Chondrocyte (in vitro differentiated cells): ENCODE measurements at regions not wholly inside any gene's neighbourhood (a gene's known extent, or its start where the extent isn't known, plus 50 kb on each side); places are given as distances from the start of the nearest gene placed in this dataset.

Experiments used
- DNase-seq: peaks from one replicate; pipeline ENCODE4 v3.0.0; 2021; ENCODE audit warnings: mixed read lengths, low spot score
- H3K27ac Mint-ChIP-seq: one replicate; pipeline ENCODE4 v1.8.0; 2021; ENCODE audit warnings: mild to moderate bottlenecking, moderate library complexity, mixed read lengths; ENCODE audit not compliant: unreplicated experiment
- H3K27me3 Mint-ChIP-seq: 2 replicates; pipeline ENCODE4 v1.8.0; 2021; ENCODE audit warnings: low read depth, mixed read lengths
- H3K36me3 Mint-ChIP-seq: 2 replicates; pipeline ENCODE4 v1.8.0; 2021; ENCODE audit warnings: low read depth, mixed read lengths
- H3K4me1 Mint-ChIP-seq: 2 replicates; pipeline ENCODE4 v1.8.0; 2021; ENCODE audit warnings: low read depth, mild to moderate bottlenecking, mixed read lengths
- H3K4me3 Mint-ChIP-seq: one replicate; pipeline ENCODE4 v1.8.0; 2021; ENCODE audit warnings: mild to moderate bottlenecking, moderate library complexity, mixed read lengths; ENCODE audit not compliant: unreplicated experiment
- H3K9me3 Mint-ChIP-seq: 2 replicates; pipeline ENCODE4 v1.8.0; 2021; ENCODE audit warnings: low read depth, mixed read lengths
- CTCF ChIP-seq: fragments of 200-600 bp; sonication (generic); IDR thresholded peaks from 2 replicates; pipeline ENCODE4 v1.5.0; 2021; ENCODE audit warnings: antibody characterized with exemption, mild to moderate bottlenecking, moderate library complexity

DNA sequence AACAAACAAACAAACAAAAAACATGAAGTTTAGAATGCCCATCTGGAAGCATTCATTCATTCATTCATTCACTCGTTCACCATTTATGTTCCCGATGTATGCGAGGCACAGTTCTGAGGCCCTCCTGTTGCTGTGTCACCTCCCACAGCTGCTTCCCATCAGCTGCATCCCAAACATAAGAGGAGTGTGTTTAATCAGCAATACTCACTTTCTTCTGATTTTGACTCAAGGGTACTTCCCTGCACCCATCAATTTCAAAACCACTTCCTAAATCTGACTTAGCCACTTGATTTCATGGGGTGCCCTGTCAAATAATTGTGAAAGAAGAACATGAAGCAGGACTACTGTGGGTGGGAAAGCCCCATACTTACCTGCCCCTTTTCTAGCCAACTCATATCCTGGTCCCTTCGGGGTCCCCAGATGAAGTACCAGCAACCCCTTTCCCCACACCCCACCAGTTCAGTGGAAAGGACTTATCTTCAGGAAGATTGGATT lies 128.0 kb upstream of the IL12B start:
- no peak overlapping the region for H3K27ac Mint-ChIP-seq
- no peaks in the 10 kb centered on the region for H3K9me3 Mint-ChIP-seq
- H3K36me3 Mint-ChIP-seq: no peaks in the 10 kb centered on the region
- no peak for DNase-seq
- peaks cover 17% of the 10 kb centered on the region for H3K27me3 Mint-ChIP-seq
- no peak for TF ChIP-seq CTCF
- no peak overlapping the region for H3K4me3 Mint-ChIP-seq
- H3K4me1 Mint-ChIP-seq: peaks cover 9% of the 10 kb centered on the region

- H3K9me3 Mint-ChIP-seq: no peaks in the 10 kb centered on the region
- no peak overlapping the region for H3K4me3 Mint-ChIP-seq
- TF ChIP-seq CTCF: no peak
- DNase-seq: no peak
- no peaks in the 10 kb centered on the region for H3K36me3 Mint-ChIP-seq
- peaks cover 16% of the 10 kb centered on the region for H3K27me3 Mint-ChIP-seq
- no peak overlapping the region for H3K27ac Mint-ChIP-seq
- H3K4me1 Mint-ChIP-seq: peaks cover 9% of the 10 kb centered on the region
Measured at GRCh38 chr5:159459132-159459627, 128.9 kb upstream of the IL12B start.

DNA sequence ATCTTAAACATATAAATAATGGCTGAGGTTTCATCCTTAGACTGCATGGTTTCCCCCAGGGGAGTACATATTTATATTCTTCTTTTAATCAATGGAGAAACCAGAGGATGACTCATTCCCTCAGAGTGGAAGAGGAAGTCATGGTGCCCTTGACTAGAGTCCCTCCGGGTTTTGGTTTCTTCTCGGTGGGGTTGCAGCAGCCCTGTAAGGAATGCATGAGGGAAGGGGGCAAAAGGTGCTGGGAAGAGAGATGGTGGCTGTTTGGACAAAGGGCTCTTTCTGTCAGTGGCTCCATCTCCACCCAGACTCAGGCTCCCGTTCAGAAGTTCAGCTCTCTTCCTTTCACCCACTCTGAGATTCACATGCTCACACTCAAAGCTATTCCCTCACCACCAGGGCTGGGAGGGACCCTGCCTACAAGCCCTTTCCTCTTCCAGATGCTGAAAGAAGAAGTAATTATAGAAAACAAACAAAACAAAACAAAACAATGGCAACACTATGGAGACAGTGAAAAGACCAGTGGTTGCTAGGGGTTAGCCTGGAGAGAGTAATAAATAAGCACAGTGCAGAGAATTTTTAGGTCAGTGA lies 129.8 kb upstream of the IL12B start:
- DNase-seq: no peak
- H3K36me3 Mint-ChIP-seq: no peaks in the 10 kb centered on the region
- no peak overlapping the region for H3K27ac Mint-ChIP-seq
- no peak overlapping the region for H3K4me3 Mint-ChIP-seq
- H3K4me1 Mint-ChIP-seq: peaks cover 9% of the 10 kb centered on the region
- TF ChIP-seq CTCF: no peak
- H3K9me3 Mint-ChIP-seq: no peaks in the 10 kb centered on the region
- H3K27me3 Mint-ChIP-seq: peaks cover 12% of the 10 kb centered on the region

- Mint-ChIP-seq H3K27me3 (peaks cover 10% of the 10 kb centered on the region), H3K27ac (no peak overlapping the region), H3K36me3 (no peaks in the 10 kb centered on the region), H3K9me3 (no peaks in the 10 kb centered on the region), H3K4me3 (no peak overlapping the region), H3K4me1 (peaks cover 6% of the 10 kb centered on the region)
- DNase-seq: no peak
- no peak for TF ChIP-seq CTCF
Measured at GRCh38 chr5:159463590-159464321, 133.5 kb upstream of the IL12B start.

GRCh38 chr5:159465604-159466003 lies 135.3 kb upstream of the IL12B start:
- Mint-ChIP-seq H3K9me3 (no peaks in the 10 kb centered on the region), H3K4me3 (no peak overlapping the region), H3K36me3 (no peaks in the 10 kb centered on the region), H3K4me1 (no peaks in the 10 kb centered on the region), H3K27ac (no peak overlapping the region), H3K27me3 (peaks cover 12% of the 10 kb centered on the region)
- TF ChIP-seq CTCF: no peak
- no peak for DNase-seq
